ENCODE measurements at regions not wholly inside any gene's neighbourhood (a gene's known extent, or its start where the extent isn't known, plus 50 kb on each side); places are given as distances from the start of the nearest gene placed in this dataset.

GRCh38 chr2:155115846-155116245 lies 417.4 kb downstream of the KCNJ3 start:
- Histone ChIP-seq H3K27me3 (no peaks in the 10 kb centered on the region), H3K36me3 (no peaks in the 10 kb centered on the region), H3K9me3 (no peaks in the 10 kb centered on the region), H3K4me3 (no peak overlapping the region), H3K27ac (no peak overlapping the region), H3K4me1 (no peaks in the 10 kb centered on the region)
- ATAC-seq (no peak), DNase-seq (no peak)
- in situ Hi-C loops (cut with MboI; ENCODE audit: low sequenced_read_pairs in 4 of 4) (no loop called here), intact Hi-C loops (cut with DNase I; ENCODE audit: low total_unique reads) (no loop called here)
- TF ChIP-seq CTCF (IDR thresholded peaks at IDR 0.05 in 4 of 5, conservative IDR thresholded peaks at IDR 0.05 in 1 of 5) (no peak), POLR2A (IDR thresholded peaks at IDR 0.05) (no peak)

DNA sequence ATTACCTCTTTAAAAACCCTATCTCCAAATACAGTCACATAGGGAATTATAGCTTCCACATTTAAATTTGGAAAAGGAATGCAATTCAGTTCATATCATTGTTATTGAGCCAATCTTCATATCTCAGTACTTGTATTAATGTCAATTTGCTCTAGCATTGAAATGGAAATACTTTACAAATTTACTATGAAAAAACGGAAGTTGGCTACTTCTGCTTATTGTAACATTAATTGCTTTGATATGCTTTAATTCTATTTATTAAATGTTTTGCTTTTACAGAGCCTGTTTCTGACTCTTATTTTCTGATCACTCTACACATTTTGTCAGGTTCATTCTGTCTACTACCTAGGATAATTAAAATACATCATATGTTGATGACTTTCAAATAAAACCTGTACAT lies 412.6 kb downstream of the KCNJ3 start:
- intact Hi-C loops (cut with DNase I; ENCODE audit: low total_unique reads) = no loop called here
- Histone ChIP-seq H3K4me3 (no peak overlapping the region), H3K27ac (no peak overlapping the region), H3K27me3 (no peaks in the 10 kb centered on the region), H3K36me3 (no peaks in the 10 kb centered on the region), H3K9me3 (no peaks in the 10 kb centered on the region), H3K4me1 (no peaks in the 10 kb centered on the region)
- in situ Hi-C loops (cut with MboI; ENCODE audit: low sequenced_read_pairs in 4 of 4) = no loop called here
- DNase-seq (no peak), ATAC-seq (no peak)
- TF ChIP-seq CTCF (IDR thresholded peaks at IDR 0.05 in 4 of 5, conservative IDR thresholded peaks at IDR 0.05 in 1 of 5) (no peak), POLR2A (IDR thresholded peaks at IDR 0.05) (no peak)

GRCh38 chr2:155109527-155109926 lies 411.0 kb downstream of the KCNJ3 start:
- Histone ChIP-seq H3K4me3 (no peak overlapping the region), H3K4me1 (no peaks in the 10 kb centered on the region), H3K27ac (no peak overlapping the region), H3K36me3 (no peaks in the 10 kb centered on the region), H3K9me3 (no peaks in the 10 kb centered on the region), H3K27me3 (no peaks in the 10 kb centered on the region)
- TF ChIP-seq POLR2A (IDR thresholded peaks at IDR 0.05) (no peak), CTCF (IDR thresholded peaks at IDR 0.05 in 4 of 5, conservative IDR thresholded peaks at IDR 0.05 in 1 of 5) (no peak)
- in situ Hi-C loops (cut with MboI; ENCODE audit: low sequenced_read_pairs in 4 of 4) (no loop called here), intact Hi-C loops (cut with DNase I; ENCODE audit: low total_unique reads) (no loop called here)
- ATAC-seq (no peak), DNase-seq (no peak)

DNA sequence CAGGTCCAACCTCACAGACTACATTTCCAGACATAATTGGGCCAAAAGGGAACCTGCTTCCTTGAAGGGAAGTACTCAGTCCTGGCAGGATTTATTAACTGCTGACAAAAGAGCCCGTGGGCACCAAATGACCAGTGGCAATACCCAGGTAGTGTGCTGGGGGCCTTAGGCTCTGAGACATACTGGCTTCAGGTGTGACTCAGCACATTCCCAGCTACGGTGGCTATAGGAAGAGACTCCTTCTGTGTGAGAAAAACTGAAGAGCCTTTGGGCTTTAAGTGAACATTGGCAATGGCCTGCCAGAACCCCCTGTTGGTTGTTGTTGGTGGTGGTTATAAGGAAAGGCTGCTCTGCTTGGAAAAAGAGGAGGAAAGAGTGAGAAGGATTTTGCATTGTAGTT lies 401.8 kb downstream of the KCNJ3 start:
- no peaks in the 10 kb centered on the region for H3K9me3 ChIP-seq
- H3K27ac ChIP-seq = no peak overlapping the region
- ATAC-seq (no peak), DNase-seq (no peak)
- H3K4me3 ChIP-seq = no peak overlapping the region
- intact Hi-C loops (cut with DNase I; ENCODE audit: low total_unique reads) (no loop called here), in situ Hi-C loops (cut with MboI; ENCODE audit: low sequenced_read_pairs in 4 of 4) (no loop called here)
- no peaks in the 10 kb centered on the region for H3K4me1 ChIP-seq
- no peak for TF ChIP-seq CTCF (IDR thresholded peaks at IDR 0.05 in 4 of 5, conservative IDR thresholded peaks at IDR 0.05 in 1 of 5)
- no peak for TF ChIP-seq POLR2A (IDR thresholded peaks at IDR 0.05)
- no peaks in the 10 kb centered on the region for H3K36me3 ChIP-seq
- no peaks in the 10 kb centered on the region for H3K27me3 ChIP-seq

DNA sequence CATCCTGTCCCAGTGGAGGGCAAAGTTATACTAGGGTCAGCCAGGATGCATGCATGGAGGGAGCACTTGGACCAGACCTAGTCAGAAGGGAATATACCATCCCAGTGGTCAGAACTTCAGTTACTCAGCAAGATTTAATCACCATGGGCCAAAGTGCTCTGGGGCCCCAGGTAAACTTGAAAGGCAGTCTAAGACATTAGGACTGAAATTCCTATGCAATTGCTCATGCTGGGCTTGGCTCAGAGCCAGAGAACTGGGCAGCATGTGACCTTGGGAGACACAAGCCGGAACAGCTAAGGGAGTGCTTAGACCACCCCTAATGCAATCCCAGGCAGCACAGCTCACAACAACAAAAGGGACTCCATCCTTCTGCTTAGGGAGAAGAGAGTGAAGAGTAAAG lies 401.3 kb downstream of the KCNJ3 start:
- in situ Hi-C loops (cut with MboI; ENCODE audit: low sequenced_read_pairs in 4 of 4) (no loop called here), intact Hi-C loops (cut with DNase I; ENCODE audit: low total_unique reads) (no loop called here)
- Histone ChIP-seq H3K36me3 (no peaks in the 10 kb centered on the region), H3K4me1 (no peaks in the 10 kb centered on the region), H3K27ac (no peak overlapping the region), H3K9me3 (no peaks in the 10 kb centered on the region), H3K4me3 (no peak overlapping the region), H3K27me3 (no peaks in the 10 kb centered on the region)
- DNase-seq = no peak
- ATAC-seq = no peak
- TF ChIP-seq POLR2A (IDR thresholded peaks at IDR 0.05) (no peak), CTCF (IDR thresholded peaks at IDR 0.05 in 4 of 5, conservative IDR thresholded peaks at IDR 0.05 in 1 of 5) (no peak)
